Lung (tissue), 11 donors: ENCODE measurements at regions not wholly inside any gene's neighbourhood (a gene's known extent, or its start where the extent isn't known, plus 50 kb on each side); places are given as distances from the start of the nearest gene placed in this dataset.

Source experiments
- ATAC-seq: fragments of 200-7000 bp; cut with Tn5 transposase; one replicate; pipeline ENCODE4 v1.9.1; 2020; ENCODE audit warnings: moderate number of reproducible peaks; ENCODE audit not compliant: insufficient read depth, low FRiP score
- DNase-seq, 3 donors: peaks; one replicate each; pipeline ENCODE4 v3.0.0-alpha.2; 2013 to 2017
- H3K27ac ChIP-seq, 2 donors: one replicate each; pipeline ENCODE4 v1.5.1; 2013; ENCODE audit warnings: mild to moderate bottlenecking in 2 of 2, moderate library complexity in 2 of 2, control low read depth in 1 of 2, inconsistent platforms in 1 of 2, low read depth in 1 of 2, low read length in 1 of 2
- H3K27me3 ChIP-seq, 3 donors: one replicate each; pipeline ENCODE4 v1.5.1; 2013; ENCODE audit warnings: low read length in 2 of 3; ENCODE audit not compliant: control insufficient read depth in 3 of 3, insufficient read depth in 3 of 3
- H3K36me3 ChIP-seq, 4 donors: one replicate each; pipeline ENCODE4 v1.5.1; 2013; ENCODE audit warnings: low read length in 4 of 4, mild to moderate bottlenecking in 1 of 4, moderate library complexity in 1 of 4; ENCODE audit not compliant: control insufficient read depth in 4 of 4, insufficient read depth in 4 of 4
- H3K4me1 ChIP-seq, 5 donors: one replicate each; pipeline ENCODE4 v1.5.1; 2013; ENCODE audit warnings: low read length in 5 of 5, mild to moderate bottlenecking in 2 of 5, moderate library complexity in 1 of 5; ENCODE audit not compliant: control insufficient read depth in 5 of 5, insufficient read depth in 5 of 5
- H3K4me3 ChIP-seq: one replicate; pipeline ENCODE4 v1.5.1; 2013; ENCODE audit warnings: mild to moderate bottlenecking, control low read depth, moderate library complexity
- H3K9ac ChIP-seq, 2 donors: one replicate each; pipeline ENCODE4 v1.5.1; 2013; ENCODE audit warnings: low read length in 2 of 2, control low read depth in 1 of 2; ENCODE audit not compliant: insufficient read depth in 1 of 2
- H3K9me3 ChIP-seq, 4 donors: one replicate each; pipeline ENCODE4 v1.5.1; 2013; ENCODE audit warnings: low read length in 3 of 4, mild to moderate bottlenecking in 1 of 4, moderate library complexity in 1 of 4; ENCODE audit not compliant: control insufficient read depth in 4 of 4, insufficient read depth in 3 of 4
- whole genome bisulfite sequencing, 2 donors: extraction: QIAGEN DNeasy Blood & Tissue Kit; methylation state at CpG; one replicate each; pipeline ENCODE4 v1.1.7; 2013; 5-methylcytosine and 5-hydroxymethylcytosine counted together
- TF ChIP-seq, protein P1 (sequence below): IDR thresholded peaks from 2 replicates; pipeline ENCODE4 v1.5.1; 2012; ENCODE audit warnings: mild to moderate bottlenecking; ENCODE audit errors: control extremely low read depth, extremely low read depth
- donor health status: control.
- donor health status: control.
- donor health status: Bipolar disorder and iron deficiency.
- donor health status: healthy.
- donor health status: DM: yes; HTN: yes; CAD: no.

DNA sequence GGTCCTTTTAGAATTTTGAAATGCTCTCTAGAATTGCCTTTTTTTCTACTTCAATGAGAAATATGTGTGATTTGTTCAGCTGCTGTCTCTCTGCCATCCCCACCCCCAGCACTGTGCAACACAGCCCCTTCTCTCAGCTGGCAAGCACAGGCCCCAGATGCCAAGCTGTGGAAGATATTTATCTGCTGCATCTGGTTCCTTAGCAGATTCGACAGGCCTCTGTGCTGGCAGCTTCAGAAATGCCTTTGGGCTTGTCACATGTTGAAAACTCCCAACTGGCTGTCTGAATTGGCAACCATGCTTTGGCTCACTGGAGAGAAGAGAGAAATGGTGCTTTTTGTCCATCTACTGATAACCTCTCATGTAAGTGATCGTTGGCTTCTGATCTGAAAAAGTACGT is 206.7 kb upstream of the C1orf87 start:
- peaks cover 0 to 16% (median 0%) of the 10 kb centered on the region in 5 donors for H3K4me1 ChIP-seq
- no peaks in the 10 kb centered on the region for H3K27me3 ChIP-seq
- H3K27ac ChIP-seq, result no peak overlapping the region
- H3K9me3 ChIP-seq, result no peaks in the 10 kb centered on the region
- WGBS, 2 donors, result 45 to 48% methylated on average over 3 of the region's 3 CpGs
- no peak overlapping the region for H3K9ac ChIP-seq
- TF ChIP-seq, protein P1, sequence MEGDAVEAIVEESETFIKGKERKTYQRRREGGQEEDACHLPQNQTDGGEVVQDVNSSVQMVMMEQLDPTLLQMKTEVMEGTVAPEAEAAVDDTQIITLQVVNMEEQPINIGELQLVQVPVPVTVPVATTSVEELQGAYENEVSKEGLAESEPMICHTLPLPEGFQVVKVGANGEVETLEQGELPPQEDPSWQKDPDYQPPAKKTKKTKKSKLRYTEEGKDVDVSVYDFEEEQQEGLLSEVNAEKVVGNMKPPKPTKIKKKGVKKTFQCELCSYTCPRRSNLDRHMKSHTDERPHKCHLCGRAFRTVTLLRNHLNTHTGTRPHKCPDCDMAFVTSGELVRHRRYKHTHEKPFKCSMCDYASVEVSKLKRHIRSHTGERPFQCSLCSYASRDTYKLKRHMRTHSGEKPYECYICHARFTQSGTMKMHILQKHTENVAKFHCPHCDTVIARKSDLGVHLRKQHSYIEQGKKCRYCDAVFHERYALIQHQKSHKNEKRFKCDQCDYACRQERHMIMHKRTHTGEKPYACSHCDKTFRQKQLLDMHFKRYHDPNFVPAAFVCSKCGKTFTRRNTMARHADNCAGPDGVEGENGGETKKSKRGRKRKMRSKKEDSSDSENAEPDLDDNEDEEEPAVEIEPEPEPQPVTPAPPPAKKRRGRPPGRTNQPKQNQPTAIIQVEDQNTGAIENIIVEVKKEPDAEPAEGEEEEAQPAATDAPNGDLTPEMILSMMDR, result no peak
- peak; percentile 40 to 70 (median 67) for DNase-seq
- H3K4me3 ChIP-seq, result no peak overlapping the region
- no peaks in the 10 kb centered on the region for H3K36me3 ChIP-seq
- no peak for ATAC-seq

DNA sequence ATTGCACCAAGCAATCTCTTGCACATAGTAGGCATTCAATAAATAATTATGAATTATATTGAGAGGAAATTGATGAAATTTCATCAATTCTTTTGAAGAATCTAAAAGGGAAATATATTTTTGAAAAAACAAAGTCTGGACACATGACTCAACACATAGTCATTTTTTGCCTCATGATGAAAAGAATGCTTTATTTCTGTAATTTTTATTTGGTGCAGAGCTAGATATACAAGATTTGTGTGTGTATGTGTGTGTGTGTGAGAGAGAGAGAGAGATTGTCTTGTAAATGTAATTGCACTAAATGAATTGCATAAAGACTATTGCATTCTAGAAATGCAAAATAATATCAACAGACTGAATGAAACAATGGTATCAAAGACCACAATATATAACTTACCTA is 206.2 kb upstream of the C1orf87 start:
- Histone ChIP-seq H3K4me3 (no peak overlapping the region), H3K4me1 (peaks cover 0 to 19% (median 0%) of the 10 kb centered on the region in 5 donors), H3K9me3 (no peaks in the 10 kb centered on the region), H3K36me3 (no peaks in the 10 kb centered on the region), H3K27ac (no peak overlapping the region), H3K27me3 (no peaks in the 10 kb centered on the region), H3K9ac (no peak overlapping the region)
- TF ChIP-seq, protein P1, result no peak
- ATAC-seq, result no peak
- DNase-seq, result no peak

DNA sequence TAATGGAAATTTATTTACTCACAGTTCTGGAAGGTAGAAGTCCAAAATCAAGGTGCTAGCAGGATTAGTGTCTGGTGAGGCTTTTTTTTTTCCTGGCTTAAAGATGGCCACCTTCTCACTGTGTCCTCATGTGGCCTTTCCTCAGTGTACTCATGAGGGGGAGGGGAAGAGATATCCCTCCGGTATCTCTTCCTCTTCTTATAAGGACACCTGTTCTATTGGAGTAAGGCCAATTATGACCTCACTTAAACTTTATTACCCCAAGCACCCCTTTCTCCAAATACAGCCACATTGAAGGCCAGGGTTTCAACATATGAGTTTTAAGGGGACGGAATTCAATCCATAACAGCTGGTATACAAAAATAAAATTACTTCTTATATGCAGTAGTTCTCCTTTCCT is 203.7 kb upstream of the C1orf87 start:
- no peaks in the 10 kb centered on the region for H3K27me3 ChIP-seq
- no peak overlapping the region for H3K4me3 ChIP-seq
- H3K4me1 ChIP-seq, result peaks cover 0 to 29% (median 0%) of the 10 kb centered on the region in 5 donors
- H3K27ac ChIP-seq, result no peak overlapping the region
- TF ChIP-seq, protein P1, result no peak
- H3K36me3 ChIP-seq, result no peaks in the 10 kb centered on the region
- WGBS, 2 donors, result 54 to 57% methylated on average over 2 of the region's 2 CpGs
- H3K9ac ChIP-seq, result no peak overlapping the region
- no peak for ATAC-seq
- no peak for DNase-seq
- no peaks in the 10 kb centered on the region for H3K9me3 ChIP-seq

DNA sequence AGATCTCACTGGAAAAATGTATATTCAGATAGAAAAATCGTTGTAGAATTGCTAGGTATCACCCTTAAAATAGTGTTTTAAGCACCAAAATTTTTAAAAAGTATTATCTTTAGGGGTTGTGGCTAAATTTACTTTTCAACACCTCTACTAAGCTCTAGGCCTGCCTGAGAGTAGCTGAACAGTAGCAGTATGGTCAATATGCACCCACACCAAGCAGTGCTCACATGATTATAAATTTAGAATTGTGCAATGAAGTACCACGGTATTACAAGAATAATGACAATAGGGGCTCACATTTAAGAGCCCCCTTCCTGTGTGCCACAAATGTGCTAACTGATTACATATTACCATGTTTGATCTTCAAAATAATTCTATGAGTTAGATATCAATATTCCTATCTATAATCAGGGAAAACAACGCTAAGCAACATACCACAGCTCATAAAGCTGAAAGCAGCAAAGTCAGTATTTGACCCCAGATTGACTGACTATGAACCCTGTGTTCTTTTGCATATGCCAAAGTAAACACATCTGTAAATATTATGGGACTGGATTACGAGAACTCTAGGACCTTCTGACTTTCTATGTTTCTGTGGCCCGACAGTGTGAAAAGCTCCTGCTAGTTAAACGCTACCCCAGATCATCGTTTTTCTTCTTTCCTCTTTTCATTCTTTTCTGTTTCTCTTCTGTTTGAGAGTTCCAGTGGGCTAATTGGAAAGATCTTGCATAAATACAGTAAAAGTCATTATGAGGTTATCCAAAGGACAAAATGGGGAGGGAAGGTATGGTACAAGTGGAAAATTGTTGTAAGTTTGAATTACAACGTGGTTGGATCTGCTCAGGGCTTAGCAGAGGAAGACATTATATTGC is 201.1 kb upstream of the C1orf87 start:
- Histone ChIP-seq H3K9ac (peak overlapping the region in 1 of 2 donors; percentile 55), H3K9me3 (no peaks in the 10 kb centered on the region), H3K36me3 (no peaks in the 10 kb centered on the region), H3K27ac (no peak overlapping the region), H3K27me3 (no peaks in the 10 kb centered on the region), H3K4me3 (no peak overlapping the region), H3K4me1 (peaks cover 0 to 13% (median 0%) of the 10 kb centered on the region in 5 donors)
- 70 to 80% methylated on average over 8 of the region's 8 CpGs for WGBS, 2 donors
- peak in 2 of 3 donors; percentile 40 to 44 for DNase-seq
- TF ChIP-seq, protein P1, result no peak
- no peak for ATAC-seq
